Lower leg skin (tissue), 3 donors: ENCODE measurements at regions not wholly inside any gene's neighbourhood (a gene's known extent, or its start where the extent isn't known, plus 50 kb on each side); places are given as distances from the start of the nearest gene placed in this dataset.

Experiments
- POLR2A ChIP-seq, 2 donors: fragments of 450-650 bp; IDR thresholded peaks; one replicate each; pipeline ENCODE4 v1.6.1; 2016 to 2017; ENCODE audit warnings: antibody characterized with exemption in 2 of 2, mild to moderate bottlenecking in 1 of 2, moderate library complexity in 1 of 2
- TF ChIP-seq, protein P1 (sequence below), 3 donors: fragments of 450-650 bp; IDR thresholded peaks; one replicate each; pipeline ENCODE4 v1.5.1; 2016; ENCODE audit warnings: antibody characterized with exemption in 3 of 3, mild to moderate bottlenecking in 3 of 3, moderate library complexity in 2 of 3

- TF ChIP-seq, protein P1, sequence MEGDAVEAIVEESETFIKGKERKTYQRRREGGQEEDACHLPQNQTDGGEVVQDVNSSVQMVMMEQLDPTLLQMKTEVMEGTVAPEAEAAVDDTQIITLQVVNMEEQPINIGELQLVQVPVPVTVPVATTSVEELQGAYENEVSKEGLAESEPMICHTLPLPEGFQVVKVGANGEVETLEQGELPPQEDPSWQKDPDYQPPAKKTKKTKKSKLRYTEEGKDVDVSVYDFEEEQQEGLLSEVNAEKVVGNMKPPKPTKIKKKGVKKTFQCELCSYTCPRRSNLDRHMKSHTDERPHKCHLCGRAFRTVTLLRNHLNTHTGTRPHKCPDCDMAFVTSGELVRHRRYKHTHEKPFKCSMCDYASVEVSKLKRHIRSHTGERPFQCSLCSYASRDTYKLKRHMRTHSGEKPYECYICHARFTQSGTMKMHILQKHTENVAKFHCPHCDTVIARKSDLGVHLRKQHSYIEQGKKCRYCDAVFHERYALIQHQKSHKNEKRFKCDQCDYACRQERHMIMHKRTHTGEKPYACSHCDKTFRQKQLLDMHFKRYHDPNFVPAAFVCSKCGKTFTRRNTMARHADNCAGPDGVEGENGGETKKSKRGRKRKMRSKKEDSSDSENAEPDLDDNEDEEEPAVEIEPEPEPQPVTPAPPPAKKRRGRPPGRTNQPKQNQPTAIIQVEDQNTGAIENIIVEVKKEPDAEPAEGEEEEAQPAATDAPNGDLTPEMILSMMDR (IDR thresholded peaks at IDR 0.05), result no peak
- TF ChIP-seq POLR2A (IDR thresholded peaks at IDR 0.05), result no peak
These were observed 99.1 kb upstream of the GRAMD1B start for GRCh38 chr11:123330948-123331347.
